GM12873 (cell line): ENCODE measurements at regions not wholly inside any gene's neighbourhood (a gene's known extent, or its start where the extent isn't known, plus 50 kb on each side); places are given as distances from the start of the nearest gene placed in this dataset.

Experiments
- TF ChIP-seq, protein P1 (sequence below): IDR thresholded peaks from 2 replicates; pipeline ENCODE4 v1.5.1; 2012; ENCODE audit warnings: low read depth, mild to moderate bottlenecking, moderate library complexity, low read length, control low read depth; ENCODE audit not compliant: insufficient read depth; ENCODE audit errors: missing control alignments

- TF ChIP-seq, protein P1, sequence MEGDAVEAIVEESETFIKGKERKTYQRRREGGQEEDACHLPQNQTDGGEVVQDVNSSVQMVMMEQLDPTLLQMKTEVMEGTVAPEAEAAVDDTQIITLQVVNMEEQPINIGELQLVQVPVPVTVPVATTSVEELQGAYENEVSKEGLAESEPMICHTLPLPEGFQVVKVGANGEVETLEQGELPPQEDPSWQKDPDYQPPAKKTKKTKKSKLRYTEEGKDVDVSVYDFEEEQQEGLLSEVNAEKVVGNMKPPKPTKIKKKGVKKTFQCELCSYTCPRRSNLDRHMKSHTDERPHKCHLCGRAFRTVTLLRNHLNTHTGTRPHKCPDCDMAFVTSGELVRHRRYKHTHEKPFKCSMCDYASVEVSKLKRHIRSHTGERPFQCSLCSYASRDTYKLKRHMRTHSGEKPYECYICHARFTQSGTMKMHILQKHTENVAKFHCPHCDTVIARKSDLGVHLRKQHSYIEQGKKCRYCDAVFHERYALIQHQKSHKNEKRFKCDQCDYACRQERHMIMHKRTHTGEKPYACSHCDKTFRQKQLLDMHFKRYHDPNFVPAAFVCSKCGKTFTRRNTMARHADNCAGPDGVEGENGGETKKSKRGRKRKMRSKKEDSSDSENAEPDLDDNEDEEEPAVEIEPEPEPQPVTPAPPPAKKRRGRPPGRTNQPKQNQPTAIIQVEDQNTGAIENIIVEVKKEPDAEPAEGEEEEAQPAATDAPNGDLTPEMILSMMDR = peak; percentile 88
Observed at GRCh38 chr6:99151634-99152346, 197.7 kb downstream of the FAXC start.

GRCh38 chr6:99148761-99149160 is 200.7 kb downstream of the FAXC start:
- TF ChIP-seq, protein P1 = no peak

DNA sequence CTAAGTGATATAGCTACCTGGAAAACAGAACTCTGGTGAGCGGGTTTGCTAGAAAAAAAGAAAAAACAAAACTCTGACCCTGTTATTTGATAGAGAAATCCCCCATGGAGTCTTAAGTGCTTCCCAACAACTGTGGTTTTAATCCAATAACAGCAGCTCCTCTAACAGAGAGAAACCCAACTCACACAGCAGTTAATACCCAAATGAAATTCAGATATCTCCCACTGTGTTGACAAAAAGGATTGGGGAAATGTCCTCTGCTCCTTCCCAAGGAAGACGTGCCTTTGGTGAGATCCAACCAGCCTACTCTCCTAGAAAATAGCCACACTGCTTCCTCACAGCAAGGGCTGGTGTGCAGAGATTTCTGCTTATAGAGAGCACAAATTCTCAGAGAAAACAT is 200.4 kb upstream of the FBXL4 start:
- TF ChIP-seq, protein P1 = no peak

- TF ChIP-seq, protein P1 = no peak
Observed at GRCh38 chr6:99147206-99147605, 199.5 kb upstream of the FBXL4 start.

- TF ChIP-seq, protein P1 = no peak
Observed at GRCh38 chr6:99146711-99147110, 199.0 kb upstream of the FBXL4 start.

DNA sequence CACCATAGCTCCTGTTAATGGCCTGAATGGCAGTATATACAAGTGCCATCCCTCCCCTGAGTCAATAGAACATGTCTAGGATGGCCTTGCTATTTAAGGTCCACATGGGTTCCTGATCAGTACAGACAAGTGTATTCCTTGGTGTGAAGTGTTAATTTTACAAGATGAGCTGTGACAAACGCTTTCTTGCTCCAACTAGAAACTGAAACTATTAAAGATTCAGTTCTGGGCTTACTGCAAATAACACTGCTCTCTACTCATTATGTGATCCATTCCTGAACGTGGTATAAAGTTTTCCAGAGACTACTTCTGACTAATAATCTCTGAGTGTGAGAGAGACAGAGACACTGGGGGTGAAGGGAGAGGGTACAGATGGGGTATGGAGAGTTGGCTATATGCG is 198.0 kb upstream of the FBXL4 start:
- TF ChIP-seq, protein P1 = no peak

GRCh38 chr6:99143108-99143861 is 195.5 kb upstream of the FBXL4 start:
- TF ChIP-seq, protein P1 = no peak
